Endothelial cell of umbilical vein (primary cell): ENCODE measurements at regions not wholly inside any gene's neighbourhood (a gene's known extent, or its start where the extent isn't known, plus 50 kb on each side); places are given as distances from the start of the nearest gene placed in this dataset.

Experiments used
- BruUV-seq: library from RNA; stranded (reverse); fragments of 400-500 nt; replicated peaks from 2 replicates; lab custom pipeline; 2021; lab: Mats Ljungman, UMichigan
- CTCF ChIA-PET: fragments of 300-600, 350-600 bp; sonication (Branson Sonifier 250); formaldehyde crosslinking; loops from one replicate; lab custom pipeline; 2021; ENCODE audit warnings: antibody characterized with exemption, inconsistent platforms; lab: Charles Lee
- POLR2A ChIA-PET: fragments of 300-600, 350-600 bp; sonication (Branson Sonifier 250); formaldehyde crosslinking; loops from one replicate; lab custom pipeline; 2021; ENCODE audit warnings: antibody characterized with exemption, inconsistent platforms; lab: Charles Lee
- DNase-seq: peaks from one replicate; pipeline ENCODE4 v3.0.0-alpha.2; 2011; ENCODE audit warnings: low read depth, low spot score
- FAIRE-seq: peaks from 2 replicates; lab custom pipeline; 2011; peaks lifted over from hg19 to GRCh38; lab: Jason Lieb, UNC
- H2AFZ ChIP-seq: 2 replicates; pipeline ENCODE4 v1.6.0; 2012; ENCODE audit warnings: low read depth, low read length, control low read depth, inconsistent platforms
- H3K27ac ChIP-seq: 2 replicates; pipeline ENCODE4 v1.5.1; 2011; ENCODE audit warnings: low read depth, mild to moderate bottlenecking, control low read depth, low read length, moderate library complexity; ENCODE audit not compliant: insufficient read depth
- H3K27me3 ChIP-seq, 2 experiments: 2 replicates each; pipeline versions ENCODE4 v1.6.0 to v1.6.1; 2011; ENCODE audit warnings: low read length in 2 of 2, mixed read lengths in 1 of 2; ENCODE audit not compliant: control insufficient read depth in 2 of 2, insufficient read depth in 2 of 2
- H3K36me3 ChIP-seq, 2 experiments: 2 replicates in 1 of 2; 3 replicates in 1 of 2; pipeline ENCODE4 v1.5.1; 2011; ENCODE audit warnings: low read length in 2 of 2, mild to moderate bottlenecking in 1 of 2, moderate library complexity in 1 of 2; ENCODE audit not compliant: control insufficient read depth in 2 of 2, insufficient read depth in 2 of 2; ENCODE audit errors: extremely low read depth in 1 of 2
- H3K4me1 ChIP-seq: 3 replicates; pipeline ENCODE4 v1.5.1; 2011; ENCODE audit warnings: mild to moderate bottlenecking, low read length; ENCODE audit not compliant: control insufficient read depth, insufficient read depth; ENCODE audit errors: extremely low read depth
- H3K4me2 ChIP-seq: 2 replicates; pipeline ENCODE4 v1.6.1; 2011; ENCODE audit warnings: low read length, control low read depth, mixed read lengths; ENCODE audit not compliant: insufficient read depth
- H3K4me3 ChIP-seq, 3 experiments: fragments of 200-600 bp in 1 of 3; sonication (generic), shearing (Covaris generic) in 1 of 3; replicated peaks in 1 of 3; 2 replicates each; pipeline ENCODE4 v1.5.1; 2011 to 2016; ENCODE audit warnings: control low read depth in 3 of 3, low read length in 3 of 3, mild to moderate bottlenecking in 2 of 3, inconsistent platforms in 1 of 3, low read depth in 1 of 3, moderate library complexity in 1 of 3; ENCODE audit not compliant: insufficient read depth in 1 of 3
- H3K79me2 ChIP-seq: 2 replicates; pipeline ENCODE4 v1.6.0; 2012; ENCODE audit warnings: low read length, inconsistent platforms; ENCODE audit not compliant: control insufficient read depth, insufficient read depth
- H3K9ac ChIP-seq: replicated peaks from 2 replicates; pipeline ENCODE3; 2011; ENCODE audit warnings: low read length, control low read depth; ENCODE audit not compliant: insufficient read depth; ENCODE audit errors: extremely low read depth
- H3K9me1 ChIP-seq: replicated peaks from 3 replicates; pipeline ENCODE4 v1.6.0; 2011; ENCODE audit warnings: mild to moderate bottlenecking, low read length; ENCODE audit not compliant: control insufficient read depth, insufficient read depth; ENCODE audit errors: extremely low read depth
- H3K9me3 ChIP-seq: replicated peaks from 2 replicates; pipeline ENCODE4 v1.5.1; 2012; ENCODE audit warnings: low read length, inconsistent platforms; ENCODE audit not compliant: control insufficient read depth, insufficient read depth
- H4K20me1 ChIP-seq: replicated peaks from 2 replicates; pipeline ENCODE3; 2011; ENCODE audit warnings: mild to moderate bottlenecking, low read length; ENCODE audit not compliant: control insufficient read depth, insufficient read depth; ENCODE audit errors: extremely low read depth
- EZH2 ChIP-seq: IDR thresholded peaks from 2 replicates; pipeline ENCODE4 v1.6.1; 2012; ENCODE audit warnings: borderline replicate concordance, low read depth, mild to moderate bottlenecking, moderate library complexity, low read length, inconsistent platforms; ENCODE audit not compliant: severe bottlenecking
- FOS ChIP-seq: IDR thresholded peaks from 2 replicates; pipeline ENCODE4 v1.6.1; 2011; ENCODE audit warnings: mild to moderate bottlenecking, low read length, moderate library complexity, borderline replicate concordance; ENCODE audit not compliant: insufficient read depth
- GATA2 ChIP-seq: IDR thresholded peaks from 2 replicates; pipeline ENCODE4 v1.7.0; 2011; ENCODE audit warnings: low read depth, mild to moderate bottlenecking, moderate library complexity, mixed read lengths, low read length; ENCODE audit not compliant: insufficient read length, insufficient read depth
- JUN ChIP-seq: IDR thresholded peaks from 2 replicates; pipeline ENCODE4 v1.6.1; 2011; ENCODE audit warnings: borderline replicate concordance, low read depth; ENCODE audit not compliant: insufficient read length, insufficient read depth
- MYC ChIP-seq: IDR thresholded peaks from one replicate; pipeline ENCODE4 v1.6.1; 2011; ENCODE audit warnings: mild to moderate bottlenecking, low read depth, low read length
- POLR2A ChIP-seq: IDR thresholded peaks from 2 replicates; pipeline ENCODE4 v1.6.1; 2012; ENCODE audit warnings: low read depth, mild to moderate bottlenecking, control low read depth, low read length
- POLR2AphosphoS5 ChIP-seq: IDR thresholded peaks from 2 replicates; pipeline ENCODE4 v1.6.1; 2012; ENCODE audit warnings: low read depth, mild to moderate bottlenecking, control low read depth, low read length, moderate library complexity; ENCODE audit not compliant: insufficient read depth
- dilution Hi-C: fragments of 300-500 bp; cut with MboI; formaldehyde crosslinking; loops from one replicate; pipeline ENCODE4 v1.15.0; 2019; ENCODE audit warnings: low sequenced_read_pairs; ENCODE audit not compliant: extremely low pct_ligation_motif_present
- intact Hi-C: fragments of 100-400 bp; cut with micrococcal nuclease; formaldehyde crosslinking; loops from one replicate; pipeline ENCODE4 v1.10.0; 2022
- TF ChIP-seq, protein P1 (sequence below): IDR thresholded peaks from 2 replicates; pipeline ENCODE4 v1.6.1; 2011; ENCODE audit not compliant: insufficient read depth, insufficient read length
- TF ChIP-seq, protein P2 (sequence below), 2 donors: IDR thresholded peaks; 1 replicate in 1 of 2; 2 replicates in 1 of 2; pipeline ENCODE4 v1.5.1; 2011; ENCODE audit warnings: low read length in 2 of 2, mild to moderate bottlenecking in 2 of 2, moderate library complexity in 2 of 2, control low read depth in 1 of 2, inconsistent platforms in 1 of 2, low read depth in 1 of 2; ENCODE audit not compliant: insufficient read depth in 1 of 2; ENCODE audit errors: extremely low read depth in 1 of 2

DNA sequence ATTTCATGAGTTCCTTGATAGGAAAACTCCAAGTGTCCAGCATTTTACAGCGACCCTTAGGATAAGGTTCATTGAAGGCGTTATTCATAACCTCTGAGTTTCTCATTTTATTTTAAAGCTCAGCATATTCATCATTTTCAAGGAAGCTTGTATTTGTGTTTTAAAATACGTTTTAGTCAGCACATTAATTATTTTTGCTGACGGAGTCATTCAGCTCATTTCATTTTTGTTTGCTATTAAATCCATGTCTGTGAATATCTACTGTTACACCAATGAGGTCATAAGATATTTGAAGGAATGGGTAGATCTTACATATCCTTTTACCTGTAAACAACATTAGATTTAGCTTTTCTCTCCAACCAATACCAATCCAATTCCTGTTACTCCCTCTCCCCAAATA, 1766.3 kb upstream of the PCDH10 start:
- ChIA-PET CTCF (no interaction called here), POLR2A (no interaction called here)
- FAIRE-seq (no peak), DNase-seq (no peak)
- H3K9ac ChIP-seq = no peak overlapping the region
- H3K4me3 ChIP-seq = no peak overlapping the region
- no peaks in the 10 kb centered on the region for H3K27me3 ChIP-seq
- H3K27ac ChIP-seq = no peak overlapping the region
- H2AFZ ChIP-seq = no peak overlapping the region
- H4K20me1 ChIP-seq = no peaks in the 10 kb centered on the region
- dilution Hi-C loops (no loop called here), intact Hi-C loops (no loop called here)
- TF ChIP-seq POLR2AphosphoS5 (no peak), MYC (no peak), FOS (no peak), JUN (no peak), GATA2 (no peak), POLR2A (no peak), EZH2 (no peak)
- TF ChIP-seq, protein P1, sequence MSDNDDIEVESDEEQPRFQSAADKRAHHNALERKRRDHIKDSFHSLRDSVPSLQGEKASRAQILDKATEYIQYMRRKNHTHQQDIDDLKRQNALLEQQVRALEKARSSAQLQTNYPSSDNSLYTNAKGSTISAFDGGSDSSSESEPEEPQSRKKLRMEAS = no peak
- TF ChIP-seq, protein P2, sequence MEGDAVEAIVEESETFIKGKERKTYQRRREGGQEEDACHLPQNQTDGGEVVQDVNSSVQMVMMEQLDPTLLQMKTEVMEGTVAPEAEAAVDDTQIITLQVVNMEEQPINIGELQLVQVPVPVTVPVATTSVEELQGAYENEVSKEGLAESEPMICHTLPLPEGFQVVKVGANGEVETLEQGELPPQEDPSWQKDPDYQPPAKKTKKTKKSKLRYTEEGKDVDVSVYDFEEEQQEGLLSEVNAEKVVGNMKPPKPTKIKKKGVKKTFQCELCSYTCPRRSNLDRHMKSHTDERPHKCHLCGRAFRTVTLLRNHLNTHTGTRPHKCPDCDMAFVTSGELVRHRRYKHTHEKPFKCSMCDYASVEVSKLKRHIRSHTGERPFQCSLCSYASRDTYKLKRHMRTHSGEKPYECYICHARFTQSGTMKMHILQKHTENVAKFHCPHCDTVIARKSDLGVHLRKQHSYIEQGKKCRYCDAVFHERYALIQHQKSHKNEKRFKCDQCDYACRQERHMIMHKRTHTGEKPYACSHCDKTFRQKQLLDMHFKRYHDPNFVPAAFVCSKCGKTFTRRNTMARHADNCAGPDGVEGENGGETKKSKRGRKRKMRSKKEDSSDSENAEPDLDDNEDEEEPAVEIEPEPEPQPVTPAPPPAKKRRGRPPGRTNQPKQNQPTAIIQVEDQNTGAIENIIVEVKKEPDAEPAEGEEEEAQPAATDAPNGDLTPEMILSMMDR (IDR thresholded peaks at IDR 0.05; ENCODE audit: extremely low read depth in 1 of 2, insufficient read depth in 1 of 2, low read depth in 1 of 2, low read length in 2 of 2) = no peak
- no peak overlapping the region for H3K4me2 ChIP-seq
- H3K9me3 ChIP-seq = peaks cover 3% of the 10 kb centered on the region
- H3K36me3 ChIP-seq = no peaks in the 10 kb centered on the region
- BruUV-seq = no TSS peak
- H3K79me2 ChIP-seq = no peaks in the 10 kb centered on the region
- no peaks in the 10 kb centered on the region for H3K4me1 ChIP-seq
- no peaks in the 10 kb centered on the region for H3K9me1 ChIP-seq
